ENCODE measurements at regions not wholly inside any gene's neighbourhood (a gene's known extent, or its start where the extent isn't known, plus 50 kb on each side); places are given as distances from the start of the nearest gene placed in this dataset.

DNA sequence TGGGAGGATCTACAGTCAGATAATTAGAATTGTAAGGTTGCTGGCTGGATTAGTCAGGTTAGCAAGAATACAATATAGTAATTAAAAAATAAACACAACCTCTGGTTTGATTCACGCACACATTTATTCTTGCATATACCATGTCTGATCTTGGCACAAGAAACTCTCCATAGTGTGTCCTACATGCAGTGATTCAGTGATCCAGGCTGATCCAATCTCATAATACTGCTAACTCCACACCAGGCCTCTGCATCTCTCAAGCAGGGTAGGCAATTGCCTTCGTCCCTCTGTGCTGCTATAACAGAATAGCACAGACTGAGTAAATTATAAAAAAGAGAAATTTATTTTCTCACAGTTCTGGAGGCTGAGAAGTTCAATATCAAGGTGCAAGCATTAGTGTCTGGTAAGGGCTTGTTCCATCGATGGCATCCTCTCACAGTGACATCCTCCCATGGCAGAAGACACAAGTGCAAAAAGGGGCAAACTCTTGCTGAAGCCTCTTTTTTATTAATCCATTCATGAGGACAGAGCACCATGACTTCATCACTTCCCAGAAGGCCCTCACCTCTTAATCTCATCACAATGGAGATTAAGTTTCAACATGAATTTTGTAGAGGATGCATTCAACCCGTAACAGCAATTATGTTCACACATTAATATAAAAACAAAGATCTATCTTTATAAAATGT is 741.0 kb upstream of the NCAM2 start:
- H3K9ac ChIP-seq (ENCODE audit: low read depth, low read length) = no peak overlapping the region
- no peaks in the 10 kb centered on the region for H3K4me1 ChIP-seq (ENCODE audit: insufficient read depth, low read length)
- H3K36me3 ChIP-seq (ENCODE audit: insufficient read depth, low read length) = no peaks in the 10 kb centered on the region
- H3K27me3 ChIP-seq (ENCODE audit: insufficient read depth, low read length, poor library complexity) = no peaks in the 10 kb centered on the region
- H2AFZ ChIP-seq (ENCODE audit: low read depth, low read length) = no peak overlapping the region
- DNase-seq (no peak), ATAC-seq (ENCODE audit: insufficient read depth, low read depth) (no peak)
- no peak overlapping the region for H3K4me3 ChIP-seq (ENCODE audit: low read depth in 1 of 2, low read length in 2 of 2)
- no peaks in the 10 kb centered on the region for H3K9me3 ChIP-seq (ENCODE audit: insufficient read depth, low read length, severe bottlenecking)
- no peak overlapping the region for H3K4me2 ChIP-seq (ENCODE audit: insufficient read depth, low read length)
- H3K27ac ChIP-seq (ENCODE audit: low read length) = no peak overlapping the region
- no peaks in the 10 kb centered on the region for H3K79me2 ChIP-seq (ENCODE audit: insufficient read depth, low read length)
- no peaks in the 10 kb centered on the region for H4K20me1 ChIP-seq (ENCODE audit: insufficient read depth, low read length)
- TF ChIP-seq, protein P1, sequence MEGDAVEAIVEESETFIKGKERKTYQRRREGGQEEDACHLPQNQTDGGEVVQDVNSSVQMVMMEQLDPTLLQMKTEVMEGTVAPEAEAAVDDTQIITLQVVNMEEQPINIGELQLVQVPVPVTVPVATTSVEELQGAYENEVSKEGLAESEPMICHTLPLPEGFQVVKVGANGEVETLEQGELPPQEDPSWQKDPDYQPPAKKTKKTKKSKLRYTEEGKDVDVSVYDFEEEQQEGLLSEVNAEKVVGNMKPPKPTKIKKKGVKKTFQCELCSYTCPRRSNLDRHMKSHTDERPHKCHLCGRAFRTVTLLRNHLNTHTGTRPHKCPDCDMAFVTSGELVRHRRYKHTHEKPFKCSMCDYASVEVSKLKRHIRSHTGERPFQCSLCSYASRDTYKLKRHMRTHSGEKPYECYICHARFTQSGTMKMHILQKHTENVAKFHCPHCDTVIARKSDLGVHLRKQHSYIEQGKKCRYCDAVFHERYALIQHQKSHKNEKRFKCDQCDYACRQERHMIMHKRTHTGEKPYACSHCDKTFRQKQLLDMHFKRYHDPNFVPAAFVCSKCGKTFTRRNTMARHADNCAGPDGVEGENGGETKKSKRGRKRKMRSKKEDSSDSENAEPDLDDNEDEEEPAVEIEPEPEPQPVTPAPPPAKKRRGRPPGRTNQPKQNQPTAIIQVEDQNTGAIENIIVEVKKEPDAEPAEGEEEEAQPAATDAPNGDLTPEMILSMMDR (IDR thresholded peaks at IDR 0.05; ENCODE audit: borderline replicate concordance, extremely low read depth, low read length, poor library complexity, severe bottlenecking) = no peak
- no peak for TF ChIP-seq EZH2 (IDR thresholded peaks at IDR 0.05; ENCODE audit: borderline replicate concordance, low read depth, low read length, severe bottlenecking)

DNA sequence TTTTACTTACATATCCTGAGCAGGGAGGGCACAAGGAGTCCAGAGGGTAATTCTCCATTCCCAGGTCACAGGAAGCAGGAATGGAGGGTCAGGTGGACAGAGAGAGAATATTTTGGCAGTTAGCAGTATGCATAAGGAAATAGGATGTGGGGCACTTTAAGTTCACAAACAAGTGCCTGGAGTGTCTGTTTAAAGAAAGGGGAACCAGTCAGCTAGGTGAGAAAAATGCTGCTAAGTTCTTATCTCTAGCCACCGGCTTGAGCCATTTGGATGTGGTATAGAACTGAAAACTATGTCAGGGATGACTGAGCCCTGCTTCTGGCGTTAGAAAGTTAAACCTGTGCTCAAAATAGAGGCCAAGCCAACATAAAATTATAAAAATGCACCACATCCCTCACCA is 739.7 kb upstream of the NCAM2 start:
- Histone ChIP-seq H3K4me3 (ENCODE audit: low read depth in 1 of 2, low read length in 2 of 2) (no peak overlapping the region), H3K4me1 (ENCODE audit: insufficient read depth, low read length) (no peaks in the 10 kb centered on the region), H3K27me3 (ENCODE audit: insufficient read depth, low read length, poor library complexity) (no peaks in the 10 kb centered on the region), H2AFZ (ENCODE audit: low read depth, low read length) (no peak overlapping the region), H3K9ac (ENCODE audit: low read depth, low read length) (no peak overlapping the region), H4K20me1 (ENCODE audit: insufficient read depth, low read length) (no peaks in the 10 kb centered on the region), H3K36me3 (ENCODE audit: insufficient read depth, low read length) (no peaks in the 10 kb centered on the region), H3K9me3 (ENCODE audit: insufficient read depth, low read length, severe bottlenecking) (no peaks in the 10 kb centered on the region), H3K79me2 (ENCODE audit: insufficient read depth, low read length) (no peaks in the 10 kb centered on the region), H3K4me2 (ENCODE audit: insufficient read depth, low read length) (no peak overlapping the region), H3K27ac (ENCODE audit: low read length) (no peak overlapping the region)
- ATAC-seq (ENCODE audit: insufficient read depth, low read depth) = no peak
- TF ChIP-seq, protein P1 (IDR thresholded peaks at IDR 0.05; ENCODE audit: borderline replicate concordance, extremely low read depth, low read length, poor library complexity, severe bottlenecking) = no peak
- TF ChIP-seq EZH2 (IDR thresholded peaks at IDR 0.05; ENCODE audit: borderline replicate concordance, low read depth, low read length, severe bottlenecking) = no peak
- DNase-seq = no peak

DNA sequence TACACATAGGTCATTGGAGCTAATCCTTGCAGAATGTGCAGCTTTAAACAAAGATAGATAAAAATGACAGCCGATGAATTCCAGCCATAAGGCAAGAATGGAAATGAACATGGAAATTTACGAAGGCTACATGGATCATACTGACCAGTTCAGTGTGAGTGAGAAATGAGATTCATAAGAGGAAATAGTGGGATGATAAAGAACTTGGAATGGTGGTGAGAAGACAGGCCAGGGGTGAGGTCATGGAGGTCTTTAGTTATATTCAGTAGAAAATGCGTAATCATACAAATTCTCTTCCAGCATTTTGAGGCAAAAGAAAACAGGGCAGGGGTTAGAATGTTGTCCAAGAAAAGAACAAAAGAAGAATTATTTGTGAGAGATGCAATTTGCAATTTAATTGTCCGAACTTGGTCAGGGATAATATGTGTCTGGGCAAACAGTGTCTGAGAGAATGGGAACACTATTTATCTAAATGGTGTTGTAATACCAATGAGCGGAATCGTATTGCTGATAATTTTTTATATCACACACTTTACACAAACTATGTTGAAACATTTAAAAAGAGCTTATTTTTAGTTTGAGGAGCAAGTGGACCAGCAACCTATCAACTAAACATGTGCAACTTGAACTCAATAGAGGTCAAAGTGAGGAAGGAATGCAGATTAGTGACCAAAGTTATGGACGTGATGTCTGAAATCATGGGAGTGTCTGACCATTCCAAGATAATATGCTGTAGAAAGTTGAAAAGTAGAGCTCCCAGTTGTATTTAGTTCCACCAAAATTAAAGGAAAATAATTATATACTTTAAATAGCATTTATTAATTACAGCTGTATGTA is 739.0 kb upstream of the NCAM2 start:
- no peaks in the 10 kb centered on the region for H3K4me1 ChIP-seq (ENCODE audit: insufficient read depth, low read length)
- H3K9me3 ChIP-seq (ENCODE audit: insufficient read depth, low read length, severe bottlenecking) = no peaks in the 10 kb centered on the region
- no peak overlapping the region for H3K9ac ChIP-seq (ENCODE audit: low read depth, low read length)
- H3K27ac ChIP-seq (ENCODE audit: low read length) = no peak overlapping the region
- no peak overlapping the region for H3K4me3 ChIP-seq (ENCODE audit: low read depth in 1 of 2, low read length in 2 of 2)
- DNase-seq (no peak), ATAC-seq (ENCODE audit: insufficient read depth, low read depth) (no peak)
- H3K4me2 ChIP-seq (ENCODE audit: insufficient read depth, low read length) = no peak overlapping the region
- H3K36me3 ChIP-seq (ENCODE audit: insufficient read depth, low read length) = no peaks in the 10 kb centered on the region
- H4K20me1 ChIP-seq (ENCODE audit: insufficient read depth, low read length) = no peaks in the 10 kb centered on the region
- no peaks in the 10 kb centered on the region for H3K79me2 ChIP-seq (ENCODE audit: insufficient read depth, low read length)
- TF ChIP-seq, protein P1 (IDR thresholded peaks at IDR 0.05; ENCODE audit: borderline replicate concordance, extremely low read depth, low read length, poor library complexity, severe bottlenecking) = no peak
- TF ChIP-seq EZH2 (IDR thresholded peaks at IDR 0.05; ENCODE audit: borderline replicate concordance, low read depth, low read length, severe bottlenecking) = no peak
- H3K27me3 ChIP-seq (ENCODE audit: insufficient read depth, low read length, poor library complexity) = no peaks in the 10 kb centered on the region
- H2AFZ ChIP-seq (ENCODE audit: low read depth, low read length) = no peak overlapping the region

Measured in DND-41 (cell line).